Osteocyte (in vitro differentiated cells): ENCODE measurements at regions not wholly inside any gene's neighbourhood (a gene's known extent, or its start where the extent isn't known, plus 50 kb on each side); places are given as distances from the start of the nearest gene placed in this dataset.

ENCODE experiments used
- DNase-seq: peaks from one replicate; pipeline ENCODE4 v3.0.0; 2021; ENCODE audit warnings: mixed read lengths; ENCODE audit not compliant: unreplicated experiment; ENCODE audit errors: extremely low spot score
- H3K27ac Mint-ChIP-seq: one replicate; pipeline ENCODE4 v1.8.0; 2021; ENCODE audit warnings: mild to moderate bottlenecking, mixed read lengths; ENCODE audit not compliant: unreplicated experiment
- H3K27me3 Mint-ChIP-seq: one replicate; pipeline ENCODE4 v1.8.0; 2021; ENCODE audit warnings: mixed read lengths; ENCODE audit not compliant: unreplicated experiment
- H3K36me3 Mint-ChIP-seq: one replicate; pipeline ENCODE4 v1.8.0; 2021; ENCODE audit warnings: mixed read lengths; ENCODE audit not compliant: unreplicated experiment
- H3K4me1 Mint-ChIP-seq: one replicate; pipeline ENCODE4 v1.8.0; 2021; ENCODE audit warnings: mixed read lengths; ENCODE audit not compliant: unreplicated experiment
- H3K4me3 Mint-ChIP-seq: one replicate; pipeline ENCODE4 v1.8.0; 2021; ENCODE audit warnings: mild to moderate bottlenecking, moderate library complexity, mixed read lengths; ENCODE audit not compliant: unreplicated experiment
- H3K9me3 Mint-ChIP-seq: one replicate; pipeline ENCODE4 v1.8.0; 2021; ENCODE audit warnings: mixed read lengths; ENCODE audit not compliant: unreplicated experiment
- TF ChIP-seq, protein P1 (sequence below): fragments of 200-600 bp; sonication (generic); IDR thresholded peaks from 2 replicates; pipeline ENCODE4 v1.5.0; 2021; ENCODE audit warnings: antibody characterized with exemption, mild to moderate bottlenecking, moderate library complexity

DNA sequence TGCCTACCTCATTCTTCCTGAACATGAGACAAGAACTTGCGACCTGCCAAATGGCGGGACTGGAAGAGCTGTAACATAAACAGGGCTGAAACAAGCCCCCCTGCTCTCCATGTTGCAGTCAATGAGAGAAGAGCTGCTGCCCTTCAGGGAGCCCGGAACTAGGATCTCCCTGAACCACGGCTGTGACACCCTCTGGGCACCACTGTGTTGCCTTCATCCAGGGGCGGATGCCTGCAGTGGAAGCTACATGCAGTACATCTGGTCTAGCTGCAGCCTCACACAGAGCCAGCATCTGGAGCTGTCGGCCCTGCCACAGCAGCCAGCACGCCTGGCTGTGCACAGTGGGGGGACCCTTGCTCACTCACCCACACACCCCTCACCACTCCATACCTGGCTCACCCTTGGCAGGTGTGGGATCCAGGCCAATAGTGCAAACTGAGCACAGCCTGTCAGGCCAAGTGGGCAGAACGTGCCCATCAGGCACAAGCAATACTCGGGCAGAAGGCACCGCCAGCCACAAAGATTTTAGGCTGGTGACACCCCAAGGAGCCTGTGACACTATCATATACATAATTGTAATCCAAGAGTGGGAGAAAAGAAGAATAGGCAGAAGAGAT, 451.3 kb downstream of the HTR1B start:
- Mint-ChIP-seq H3K36me3 (peaks cover 5% of the 10 kb centered on the region), H3K4me1 (peaks cover 11% of the 10 kb centered on the region), H3K4me3 (no peak overlapping the region), H3K27ac (no peak overlapping the region), H3K27me3 (peaks cover 3% of the 10 kb centered on the region), H3K9me3 (peaks cover 15% of the 10 kb centered on the region)
- TF ChIP-seq, protein P1, sequence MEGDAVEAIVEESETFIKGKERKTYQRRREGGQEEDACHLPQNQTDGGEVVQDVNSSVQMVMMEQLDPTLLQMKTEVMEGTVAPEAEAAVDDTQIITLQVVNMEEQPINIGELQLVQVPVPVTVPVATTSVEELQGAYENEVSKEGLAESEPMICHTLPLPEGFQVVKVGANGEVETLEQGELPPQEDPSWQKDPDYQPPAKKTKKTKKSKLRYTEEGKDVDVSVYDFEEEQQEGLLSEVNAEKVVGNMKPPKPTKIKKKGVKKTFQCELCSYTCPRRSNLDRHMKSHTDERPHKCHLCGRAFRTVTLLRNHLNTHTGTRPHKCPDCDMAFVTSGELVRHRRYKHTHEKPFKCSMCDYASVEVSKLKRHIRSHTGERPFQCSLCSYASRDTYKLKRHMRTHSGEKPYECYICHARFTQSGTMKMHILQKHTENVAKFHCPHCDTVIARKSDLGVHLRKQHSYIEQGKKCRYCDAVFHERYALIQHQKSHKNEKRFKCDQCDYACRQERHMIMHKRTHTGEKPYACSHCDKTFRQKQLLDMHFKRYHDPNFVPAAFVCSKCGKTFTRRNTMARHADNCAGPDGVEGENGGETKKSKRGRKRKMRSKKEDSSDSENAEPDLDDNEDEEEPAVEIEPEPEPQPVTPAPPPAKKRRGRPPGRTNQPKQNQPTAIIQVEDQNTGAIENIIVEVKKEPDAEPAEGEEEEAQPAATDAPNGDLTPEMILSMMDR = no peak
- DNase-seq = no peak

GRCh38 chr6:77010931-77011542, 452.3 kb downstream of the HTR1B start:
- Mint-ChIP-seq H3K9me3 (peaks cover 12% of the 10 kb centered on the region), H3K27ac (no peak overlapping the region), H3K27me3 (peaks cover 2% of the 10 kb centered on the region), H3K4me1 (peaks cover 11% of the 10 kb centered on the region), H3K4me3 (no peak overlapping the region), H3K36me3 (peaks cover 4% of the 10 kb centered on the region)
- DNase-seq = no peak
- TF ChIP-seq, protein P1 = no peak

DNA sequence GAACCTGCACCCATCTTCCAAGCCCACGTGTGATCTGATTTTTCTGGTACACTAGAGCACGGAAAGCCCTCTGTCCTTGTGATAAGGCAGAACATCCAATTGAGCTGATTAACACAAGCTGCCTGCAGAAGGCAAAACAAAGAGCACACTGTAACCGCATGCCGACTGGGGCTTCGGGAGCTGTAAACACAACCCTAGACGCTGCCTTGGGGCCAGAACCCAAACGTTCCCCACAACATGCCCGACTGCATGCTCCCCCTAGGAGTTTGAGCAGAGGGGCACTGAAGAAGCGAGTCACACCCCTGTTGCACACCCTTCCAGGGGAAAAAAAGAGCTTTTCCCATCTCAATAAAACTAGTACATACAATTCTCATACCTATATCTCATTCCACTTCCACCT, 470.7 kb downstream of the HTR1B start:
- TF ChIP-seq, protein P1 = no peak
- no peaks in the 10 kb centered on the region for H3K36me3 Mint-ChIP-seq
- H3K4me1 Mint-ChIP-seq = no peaks in the 10 kb centered on the region
- no peak for DNase-seq
- H3K4me3 Mint-ChIP-seq = no peak overlapping the region
- no peak overlapping the region for H3K27ac Mint-ChIP-seq
- peaks cover 26% of the 10 kb centered on the region for H3K27me3 Mint-ChIP-seq
- peaks cover 9% of the 10 kb centered on the region for H3K9me3 Mint-ChIP-seq

- no peaks in the 10 kb centered on the region for H3K4me1 Mint-ChIP-seq
These were observed 478.7 kb downstream of the HTR1B start for GRCh38 chr6:76984572-76984971.

More at GRCh38 chr6:76984572-76984971, 478.7 kb downstream of the HTR1B start:
- Mint-ChIP-seq H3K36me3 (no peaks in the 10 kb centered on the region), H3K27me3 (peaks cover 11% of the 10 kb centered on the region), H3K4me3 (no peak overlapping the region), H3K9me3 (no peaks in the 10 kb centered on the region), H3K27ac (no peak overlapping the region)
- no peak for DNase-seq
- TF ChIP-seq, protein P1 = no peak
